GM12801 (cell line): ENCODE measurements at regions not wholly inside any gene's neighbourhood (a gene's known extent, or its start where the extent isn't known, plus 50 kb on each side); places are given as distances from the start of the nearest gene placed in this dataset.

Source experiments
- CTCF ChIP-seq: IDR thresholded peaks from one replicate; pipeline ENCODE4 v1.5.1; 2011; ENCODE audit warnings: control low read depth; ENCODE audit not compliant: insufficient read length; ENCODE audit errors: extremely low read depth

GRCh38 chr3:158882445-158882844, 80.6 kb downstream of the MFSD1 start:
- TF ChIP-seq CTCF, result no peak

- TF ChIP-seq CTCF, result no peak
Observed at GRCh38 chr3:158896729-158897128, 94.9 kb downstream of the MFSD1 start.

- TF ChIP-seq CTCF, result no peak
Observed at GRCh38 chr3:158906749-158907148, 104.9 kb downstream of the MFSD1 start.

- no peak for TF ChIP-seq CTCF
Observed at GRCh38 chr3:158908187-158908734, 106.4 kb downstream of the MFSD1 start.

- no peak for TF ChIP-seq CTCF
Observed at GRCh38 chr3:158909870-158910269, 108.0 kb downstream of the MFSD1 start.

GRCh38 chr3:158911586-158911985, 109.7 kb downstream of the MFSD1 start:
- TF ChIP-seq CTCF, result no peak

- no peak for TF ChIP-seq CTCF
Observed at GRCh38 chr3:158912188-158912587, 110.3 kb downstream of the MFSD1 start.

- no peak for TF ChIP-seq CTCF
Observed at GRCh38 chr3:158912621-158913020, 110.8 kb downstream of the MFSD1 start.
